ENCODE measurements at regions not wholly inside any gene's neighbourhood (a gene's known extent, or its start where the extent isn't known, plus 50 kb on each side); places are given as distances from the start of the nearest gene placed in this dataset.

DNA sequence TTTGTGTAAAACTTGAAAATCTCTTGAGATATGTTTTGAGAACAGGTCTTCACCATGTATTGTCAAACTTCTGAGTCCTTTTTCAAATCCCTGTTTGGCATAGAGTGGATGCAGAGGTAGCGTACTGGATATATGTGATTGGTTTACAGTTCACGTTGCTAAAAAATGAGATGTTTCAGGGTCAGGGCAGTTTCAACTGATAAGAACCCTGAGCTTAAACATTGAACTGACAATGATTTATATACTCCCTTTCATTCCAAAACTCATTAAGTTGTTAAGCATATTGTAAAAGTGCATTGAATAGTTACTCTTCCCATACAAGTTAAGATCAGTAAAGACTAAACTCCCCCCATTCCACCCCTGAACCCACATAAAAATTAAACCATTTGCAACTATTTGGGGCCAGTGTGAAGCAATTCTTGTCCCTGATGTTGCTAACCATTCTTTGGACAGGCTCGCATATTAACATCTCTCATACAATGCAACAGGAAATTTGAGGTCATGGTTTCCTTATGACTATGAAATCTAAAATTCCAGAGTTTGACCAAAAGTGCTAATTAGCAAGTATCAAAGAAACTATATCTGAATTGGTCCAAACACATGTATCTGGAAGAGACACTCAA lies 470.9 kb upstream of the ACVR2A start:
- no peaks in the 10 kb centered on the region for H3K4me1 ChIP-seq (ENCODE audit: insufficient read depth, poor library complexity, severe bottlenecking)
- H3K4me3 ChIP-seq (ENCODE audit: severe bottlenecking) = no peak overlapping the region
- DNase-seq (ENCODE audit: low spot score) (no peak), ATAC-seq (ENCODE audit: low read depth) (no peak)
- H3K27ac ChIP-seq (ENCODE audit: poor library complexity, severe bottlenecking) = no peak overlapping the region
- H3K9me3 ChIP-seq (ENCODE audit: severe bottlenecking) = no peaks in the 10 kb centered on the region
- TF ChIP-seq, protein P1, sequence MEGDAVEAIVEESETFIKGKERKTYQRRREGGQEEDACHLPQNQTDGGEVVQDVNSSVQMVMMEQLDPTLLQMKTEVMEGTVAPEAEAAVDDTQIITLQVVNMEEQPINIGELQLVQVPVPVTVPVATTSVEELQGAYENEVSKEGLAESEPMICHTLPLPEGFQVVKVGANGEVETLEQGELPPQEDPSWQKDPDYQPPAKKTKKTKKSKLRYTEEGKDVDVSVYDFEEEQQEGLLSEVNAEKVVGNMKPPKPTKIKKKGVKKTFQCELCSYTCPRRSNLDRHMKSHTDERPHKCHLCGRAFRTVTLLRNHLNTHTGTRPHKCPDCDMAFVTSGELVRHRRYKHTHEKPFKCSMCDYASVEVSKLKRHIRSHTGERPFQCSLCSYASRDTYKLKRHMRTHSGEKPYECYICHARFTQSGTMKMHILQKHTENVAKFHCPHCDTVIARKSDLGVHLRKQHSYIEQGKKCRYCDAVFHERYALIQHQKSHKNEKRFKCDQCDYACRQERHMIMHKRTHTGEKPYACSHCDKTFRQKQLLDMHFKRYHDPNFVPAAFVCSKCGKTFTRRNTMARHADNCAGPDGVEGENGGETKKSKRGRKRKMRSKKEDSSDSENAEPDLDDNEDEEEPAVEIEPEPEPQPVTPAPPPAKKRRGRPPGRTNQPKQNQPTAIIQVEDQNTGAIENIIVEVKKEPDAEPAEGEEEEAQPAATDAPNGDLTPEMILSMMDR (IDR thresholded peaks at IDR 0.05; ENCODE audit: poor library complexity, severe bottlenecking) = no peak
- no peaks in the 10 kb centered on the region for H3K36me3 ChIP-seq (ENCODE audit: low read depth)
- H3K27me3 ChIP-seq (ENCODE audit: insufficient read depth, poor library complexity, severe bottlenecking) = no peaks in the 10 kb centered on the region

GRCh38 chr2:147368306-147368705 lies 476.5 kb upstream of the ACVR2A start:
- Histone ChIP-seq H3K27me3 (ENCODE audit: insufficient read depth, poor library complexity, severe bottlenecking) (no peaks in the 10 kb centered on the region), H3K27ac (ENCODE audit: poor library complexity, severe bottlenecking) (no peak overlapping the region), H3K9me3 (ENCODE audit: severe bottlenecking) (no peaks in the 10 kb centered on the region), H3K4me3 (ENCODE audit: severe bottlenecking) (no peak overlapping the region), H3K36me3 (ENCODE audit: low read depth) (no peaks in the 10 kb centered on the region), H3K4me1 (ENCODE audit: insufficient read depth, poor library complexity, severe bottlenecking) (no peaks in the 10 kb centered on the region)
- TF ChIP-seq, protein P1 (IDR thresholded peaks at IDR 0.05; ENCODE audit: poor library complexity, severe bottlenecking) = no peak
- DNase-seq (ENCODE audit: low spot score) (no peak), ATAC-seq (ENCODE audit: low read depth) (no peak)

DNA sequence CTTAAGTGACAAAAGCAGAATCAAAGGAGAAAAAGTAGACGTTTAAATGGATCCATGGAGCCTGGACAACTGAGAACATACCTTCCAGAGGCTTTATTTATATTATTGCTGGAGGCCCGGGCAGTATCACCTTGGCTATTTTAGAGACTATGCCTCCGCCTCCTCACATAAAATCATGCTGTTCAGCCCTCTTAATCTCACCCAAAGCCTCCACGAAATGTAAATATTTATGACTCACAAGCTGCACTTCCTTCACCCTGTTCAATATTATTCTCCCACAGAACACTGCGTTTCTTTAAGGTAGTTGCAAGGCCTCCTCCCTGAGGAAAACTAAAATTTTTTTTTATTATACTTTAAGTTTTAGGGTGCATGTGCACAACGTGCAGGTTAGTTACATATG lies 478.6 kb upstream of the ACVR2A start:
- DNase-seq (ENCODE audit: low spot score) (no peak), ATAC-seq (ENCODE audit: low read depth) (no peak)
- Histone ChIP-seq H3K4me1 (ENCODE audit: insufficient read depth, poor library complexity, severe bottlenecking) (no peaks in the 10 kb centered on the region), H3K4me3 (ENCODE audit: severe bottlenecking) (no peak overlapping the region), H3K27ac (ENCODE audit: poor library complexity, severe bottlenecking) (no peak overlapping the region), H3K9me3 (ENCODE audit: severe bottlenecking) (no peaks in the 10 kb centered on the region), H3K27me3 (ENCODE audit: insufficient read depth, poor library complexity, severe bottlenecking) (no peaks in the 10 kb centered on the region), H3K36me3 (ENCODE audit: low read depth) (no peaks in the 10 kb centered on the region)
- TF ChIP-seq, protein P1 (IDR thresholded peaks at IDR 0.05; ENCODE audit: poor library complexity, severe bottlenecking) = no peak

- H3K27me3 ChIP-seq (ENCODE audit: insufficient read depth, poor library complexity, severe bottlenecking) = no peaks in the 10 kb centered on the region
- H3K27ac ChIP-seq (ENCODE audit: poor library complexity, severe bottlenecking) = no peak overlapping the region
- TF ChIP-seq, protein P1 (IDR thresholded peaks at IDR 0.05; ENCODE audit: poor library complexity, severe bottlenecking) = no peak
- H3K36me3 ChIP-seq (ENCODE audit: low read depth) = no peaks in the 10 kb centered on the region
- H3K9me3 ChIP-seq (ENCODE audit: severe bottlenecking) = no peaks in the 10 kb centered on the region
- DNase-seq (ENCODE audit: low spot score) = no peak
- no peaks in the 10 kb centered on the region for H3K4me1 ChIP-seq (ENCODE audit: insufficient read depth, poor library complexity, severe bottlenecking)
- no peak for ATAC-seq (ENCODE audit: low read depth)
- no peak overlapping the region for H3K4me3 ChIP-seq (ENCODE audit: severe bottlenecking)
These were observed 479.2 kb upstream of the ACVR2A start for GRCh38 chr2:147365622-147366021.

DNA sequence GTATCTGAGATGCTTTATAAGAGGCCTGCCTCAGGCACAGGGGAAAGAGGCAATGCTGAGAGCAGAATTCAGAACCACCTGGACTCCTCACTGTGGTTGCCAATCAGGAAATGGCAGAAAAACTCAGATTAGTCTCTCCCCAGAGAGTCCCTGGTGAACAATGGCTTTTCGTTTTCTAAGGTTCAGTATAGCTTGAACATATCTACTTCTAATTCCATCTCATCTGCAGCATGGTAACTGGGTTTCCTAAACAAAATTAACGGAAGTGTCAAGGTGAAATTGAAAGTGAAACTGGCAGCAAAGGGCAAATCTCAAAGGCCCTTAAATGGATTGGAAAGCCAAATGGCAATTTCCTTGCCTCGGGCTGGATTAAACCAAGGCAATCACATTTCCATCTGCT lies 480.2 kb upstream of the ACVR2A start:
- ATAC-seq (ENCODE audit: low read depth) (no peak), DNase-seq (ENCODE audit: low spot score) (no peak)
- no peaks in the 10 kb centered on the region for H3K36me3 ChIP-seq (ENCODE audit: low read depth)
- H3K4me1 ChIP-seq (ENCODE audit: insufficient read depth, poor library complexity, severe bottlenecking) = no peaks in the 10 kb centered on the region
- no peaks in the 10 kb centered on the region for H3K27me3 ChIP-seq (ENCODE audit: insufficient read depth, poor library complexity, severe bottlenecking)
- TF ChIP-seq, protein P1 (IDR thresholded peaks at IDR 0.05; ENCODE audit: poor library complexity, severe bottlenecking) = no peak
- H3K27ac ChIP-seq (ENCODE audit: poor library complexity, severe bottlenecking) = no peak overlapping the region
- no peak overlapping the region for H3K4me3 ChIP-seq (ENCODE audit: severe bottlenecking)
- H3K9me3 ChIP-seq (ENCODE audit: severe bottlenecking) = no peaks in the 10 kb centered on the region

All from RWPE2 (cell line).